C4-2B (cell line): ENCODE measurements at regions not wholly inside any gene's neighbourhood (a gene's known extent, or its start where the extent isn't known, plus 50 kb on each side); places are given as distances from the start of the nearest gene placed in this dataset.

ENCODE experiments used
- H3K27ac ChIP-seq: fragments of 450-650 bp; 2 replicates; pipeline ENCODE4 v1.5.1; 2017
- CTCF ChIP-seq: fragments of 450-650 bp; conservative IDR thresholded peaks from 2 replicates; pipeline ENCODE4 v1.5.1; 2017; ENCODE audit warnings: mild to moderate bottlenecking
- ZFX ChIP-seq: fragments of 450-650 bp; IDR thresholded peaks from 2 replicates; pipeline ENCODE4 v1.6.1; 2017

GRCh38 chr14:71361874-71362273 lies 454.6 kb downstream of the PCNX1 start:
- TF ChIP-seq ZFX (no peak), CTCF (no peak)
- H3K27ac ChIP-seq: no peak overlapping the region

GRCh38 chr14:71362282-71362681 lies 455.0 kb downstream of the PCNX1 start:
- no peak overlapping the region for H3K27ac ChIP-seq

GRCh38 chr14:71362920-71363584 lies 455.8 kb downstream of the PCNX1 start:
- no peak for TF ChIP-seq CTCF
- TF ChIP-seq ZFX: no peak
- H3K27ac ChIP-seq: no peak overlapping the region

More at GRCh38 chr14:71362282-71362681, 455.0 kb downstream of the PCNX1 start:
- TF ChIP-seq ZFX (no peak), CTCF (no peak)

DNA sequence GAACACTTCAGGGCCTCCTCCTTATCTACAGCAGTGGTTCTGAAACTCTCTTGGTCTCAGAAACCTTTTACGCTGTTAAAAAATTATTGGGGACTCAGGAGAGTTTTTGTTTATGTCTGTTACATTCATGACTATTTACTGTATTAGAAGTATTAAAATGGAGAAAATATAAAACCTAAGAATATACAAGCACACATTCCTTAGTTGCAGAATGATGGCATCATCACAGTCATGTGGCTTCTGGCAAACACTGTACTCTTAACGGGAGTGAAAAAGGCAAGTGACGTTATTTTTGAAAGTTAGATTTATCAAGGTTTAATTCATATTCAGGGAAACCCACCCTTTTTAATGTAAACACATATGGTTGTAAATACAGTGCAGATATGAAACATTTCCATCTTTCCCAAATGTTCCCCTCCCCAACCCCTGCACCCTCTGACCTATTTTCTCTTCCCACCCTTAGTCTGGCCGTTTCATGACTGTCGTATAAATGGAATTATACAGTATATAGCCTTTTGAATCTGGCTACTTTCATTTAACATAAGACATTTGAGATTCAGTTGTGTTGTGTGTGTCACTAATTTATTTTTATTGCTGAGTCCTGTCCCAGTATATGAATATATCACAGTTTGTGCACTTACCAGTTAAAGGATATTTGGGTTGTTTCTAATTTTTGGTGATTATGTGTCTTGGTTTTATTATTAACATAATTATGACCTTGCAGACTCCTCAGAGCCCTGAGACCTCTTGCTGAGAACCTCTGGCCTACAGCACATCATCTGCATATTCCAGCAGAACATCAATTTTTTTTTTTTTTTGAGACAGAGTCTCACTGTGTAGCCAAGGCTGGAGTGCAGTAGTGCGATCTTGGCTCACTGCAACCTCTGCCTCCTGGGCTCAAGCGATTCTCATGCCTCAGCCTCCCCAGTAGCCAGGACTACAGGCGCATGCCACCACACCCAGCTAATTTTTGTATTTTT lies 457.0 kb downstream of the PCNX1 start:
- no peak overlapping the region for H3K27ac ChIP-seq
- no peak for TF ChIP-seq ZFX
- no peak for TF ChIP-seq CTCF

GRCh38 chr14:71365361-71365760 lies 458.1 kb downstream of the PCNX1 start:
- TF ChIP-seq CTCF (no peak), ZFX (no peak)
- H3K27ac ChIP-seq: no peak overlapping the region

GRCh38 chr14:71366861-71367260 lies 459.6 kb downstream of the PCNX1 start:
- TF ChIP-seq ZFX (no peak), CTCF (no peak)
- no peak overlapping the region for H3K27ac ChIP-seq
